Adrenal gland (tissue), 9 donors: ENCODE measurements at regions not wholly inside any gene's neighbourhood (a gene's known extent, or its start where the extent isn't known, plus 50 kb on each side); places are given as distances from the start of the nearest gene placed in this dataset.

Source experiments
- DNase-seq, 7 donors: peaks; one replicate each; pipeline ENCODE4 v3.0.0-alpha.2; 2019 to 2020
- H3K27ac ChIP-seq, 5 donors: fragments of 200-600 bp; sonication (generic) in 4 of 5; 1 replicate in 3 of 5; 2 replicates in 2 of 5; pipeline versions ENCODE4 v1.5.1 to v1.8.0; 2016 to 2020; ENCODE audit warnings: mild to moderate bottlenecking in 1 of 5
- H3K27me3 ChIP-seq: fragments of 200-600 bp; 2 replicates; pipeline ENCODE4 v1.8.0; 2021
- H3K36me3 ChIP-seq, 2 donors: fragments of 200-600 bp; replicated peaks in 1 of 2; 1 replicate in 1 of 2; 2 replicates in 1 of 2; pipeline versions ENCODE4 v1.5.1 to v1.8.0; 2018 to 2022
- H3K4me1 ChIP-seq, 2 donors: fragments of 200-600 bp; replicated peaks in 1 of 2; 1 replicate in 1 of 2; 2 replicates in 1 of 2; pipeline versions ENCODE4 v1.5.1 to v1.8.0; 2018 to 2021
- H3K4me3 ChIP-seq, 4 donors: fragments of 200-600 bp; sonication (generic) in 3 of 4; one replicate each; pipeline ENCODE4 v1.5.1; 2016 to 2018
- H3K9me3 ChIP-seq, 3 donors: fragments of 200-600 bp; sonication (generic) in 1 of 3; replicated peaks in 1 of 3; 1 replicate in 2 of 3; 2 replicates in 1 of 3; pipeline versions ENCODE4 v1.5.1 to v1.8.0; 2016 to 2021
- CTCF ChIP-seq, 6 experiments: fragments of 450-650 bp in 4 of 6; fragments of 200-600 bp in 2 of 6; sonication (generic) in 1 of 6; IDR thresholded peaks; 1 replicate in 5 of 6; 2 replicates in 1 of 6; pipeline versions ENCODE4 v1.5.1 to v1.8.0; 2016 to 2021; ENCODE audit warnings: antibody characterized with exemption in 6 of 6, mild to moderate bottlenecking in 2 of 6, moderate library complexity in 1 of 6
- POLR2A ChIP-seq, 2 donors: fragments of 450-650 bp; IDR thresholded peaks; one replicate each; pipeline ENCODE4 v1.6.1; 2017; ENCODE audit warnings: antibody characterized with exemption in 2 of 2, mild to moderate bottlenecking in 2 of 2, moderate library complexity in 1 of 2
- WGBS, 4 donors: extraction: QIAGEN DNeasy Blood & Tissue Kit in 2 of 4; methylation state at CpG; one replicate each; pipeline versions ENCODE4 v1.1.5 to v1.1.7; 2013 to 2017; 5-methylcytosine and 5-hydroxymethylcytosine counted together
- intact Hi-C, 2 donors: fragments of 100-400 bp; cut with DNase I; formaldehyde crosslinking; loops; one replicate each; pipeline versions ENCODE4 v1.14.1 to v1.15.0; 2022 to 2023
- donor health status: healthy with polysubstance abuse.
- donor health status: Bipolar disorder and iron deficiency.
- donor health status: DM: yes; HTN: yes; CAD: no.
- donor health status: DM: no; HTN: no; CAD: no.
- donor health status: DM: no; HTN: no; CAD: no.

GRCh38 chr6:105940990-105941389 is 145.1 kb upstream of the PRDM1 start:
- TF ChIP-seq CTCF (IDR thresholded peaks at IDR 0.05) (no peak), POLR2A (IDR thresholded peaks at IDR 0.05) (no peak)
- no peaks in the 10 kb centered on the region for H3K9me3 ChIP-seq
- no peaks in the 10 kb centered on the region for H3K4me1 ChIP-seq
- no peak overlapping the region for H3K27ac ChIP-seq
- no peaks in the 10 kb centered on the region for H3K36me3 ChIP-seq
- WGBS, 4 donors = 34 to 44% (median 38%) methylated on average over 2 of the region's 2 CpGs
- intact Hi-C loops = no loop called here
- H3K4me3 ChIP-seq = no peak overlapping the region
- no peak for DNase-seq
- no peaks in the 10 kb centered on the region for H3K27me3 ChIP-seq

GRCh38 chr6:105936972-105937371 is 149.2 kb upstream of the PRDM1 start:
- Histone ChIP-seq H3K27ac (no peak overlapping the region), H3K27me3 (no peaks in the 10 kb centered on the region), H3K4me3 (no peak overlapping the region), H3K36me3 (no peaks in the 10 kb centered on the region), H3K9me3 (no peaks in the 10 kb centered on the region), H3K4me1 (no peaks in the 10 kb centered on the region)
- DNase-seq = no peak
- WGBS, 4 donors = 85 to 96% (median 93%) methylated on average over 2 of the region's 2 CpGs
- TF ChIP-seq POLR2A (IDR thresholded peaks at IDR 0.05) (no peak), CTCF (IDR thresholded peaks at IDR 0.05) (no peak)
- intact Hi-C loops = no loop called here

GRCh38 chr6:105935416-105935815 is 150.7 kb upstream of the PRDM1 start:
- 62 to 71% (median 68%) methylated on average over 4 of the region's 4 CpGs for WGBS, 4 donors
- TF ChIP-seq CTCF (IDR thresholded peaks at IDR 0.05) (no peak), POLR2A (IDR thresholded peaks at IDR 0.05) (no peak)
- Histone ChIP-seq H3K4me3 (no peak overlapping the region), H3K27ac (no peak overlapping the region), H3K9me3 (no peaks in the 10 kb centered on the region), H3K27me3 (no peaks in the 10 kb centered on the region), H3K4me1 (no peaks in the 10 kb centered on the region), H3K36me3 (no peaks in the 10 kb centered on the region)
- intact Hi-C loops = no loop called here
- DNase-seq = no peak

- Histone ChIP-seq H3K27ac (no peak overlapping the region), H3K36me3 (no peaks in the 10 kb centered on the region), H3K27me3 (no peaks in the 10 kb centered on the region), H3K4me1 (no peaks in the 10 kb centered on the region), H3K9me3 (no peaks in the 10 kb centered on the region), H3K4me3 (no peak overlapping the region)
- intact Hi-C loops = no loop called here
- 80 to 85% (median 82%) methylated on average over 5 of the region's 5 CpGs for WGBS, 4 donors
- TF ChIP-seq CTCF (IDR thresholded peaks at IDR 0.05) (no peak), POLR2A (IDR thresholded peaks at IDR 0.05) (no peak)
- DNase-seq = no peak
Measured at GRCh38 chr6:105934708-105935107, 151.4 kb upstream of the PRDM1 start.
